ENCODE measurements at regions not wholly inside any gene's neighbourhood (a gene's known extent, or its start where the extent isn't known, plus 50 kb on each side); places are given as distances from the start of the nearest gene placed in this dataset.

DNA sequence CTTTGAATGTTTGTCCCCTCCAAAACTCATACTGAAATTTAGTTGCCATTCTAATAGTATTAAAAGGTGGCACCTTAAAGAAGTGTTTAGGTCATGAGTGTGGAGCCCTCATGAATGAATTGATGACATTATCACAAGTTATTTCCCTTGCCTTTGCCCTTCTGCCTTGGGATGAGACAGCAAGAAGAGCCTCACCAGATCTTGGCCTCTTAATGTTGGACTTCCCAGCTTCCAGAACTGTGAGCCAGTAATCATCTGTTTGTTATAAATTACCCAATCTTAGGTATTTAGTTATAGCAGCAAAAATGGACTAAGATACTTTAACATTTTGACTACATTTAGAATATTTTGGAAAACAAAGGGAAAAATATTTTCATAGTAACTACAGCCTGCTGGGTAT, 371.0 kb downstream of the JRKL start:
- Mint-ChIP-seq H3K4me1 (ENCODE audit: low read depth, unreplicated experiment) (no peaks in the 10 kb centered on the region), H3K36me3 (ENCODE audit: insufficient read depth, unreplicated experiment) (no peaks in the 10 kb centered on the region), H3K9me3 (ENCODE audit: unreplicated experiment) (no peaks in the 10 kb centered on the region), H3K27ac (ENCODE audit: unreplicated experiment) (no peak overlapping the region), H3K27me3 (ENCODE audit: insufficient read depth, unreplicated experiment) (peaks cover 8% of the 10 kb centered on the region), H3K4me3 (ENCODE audit: unreplicated experiment) (no peak overlapping the region)
- DNase-seq = no peak
- TF ChIP-seq, protein P1, sequence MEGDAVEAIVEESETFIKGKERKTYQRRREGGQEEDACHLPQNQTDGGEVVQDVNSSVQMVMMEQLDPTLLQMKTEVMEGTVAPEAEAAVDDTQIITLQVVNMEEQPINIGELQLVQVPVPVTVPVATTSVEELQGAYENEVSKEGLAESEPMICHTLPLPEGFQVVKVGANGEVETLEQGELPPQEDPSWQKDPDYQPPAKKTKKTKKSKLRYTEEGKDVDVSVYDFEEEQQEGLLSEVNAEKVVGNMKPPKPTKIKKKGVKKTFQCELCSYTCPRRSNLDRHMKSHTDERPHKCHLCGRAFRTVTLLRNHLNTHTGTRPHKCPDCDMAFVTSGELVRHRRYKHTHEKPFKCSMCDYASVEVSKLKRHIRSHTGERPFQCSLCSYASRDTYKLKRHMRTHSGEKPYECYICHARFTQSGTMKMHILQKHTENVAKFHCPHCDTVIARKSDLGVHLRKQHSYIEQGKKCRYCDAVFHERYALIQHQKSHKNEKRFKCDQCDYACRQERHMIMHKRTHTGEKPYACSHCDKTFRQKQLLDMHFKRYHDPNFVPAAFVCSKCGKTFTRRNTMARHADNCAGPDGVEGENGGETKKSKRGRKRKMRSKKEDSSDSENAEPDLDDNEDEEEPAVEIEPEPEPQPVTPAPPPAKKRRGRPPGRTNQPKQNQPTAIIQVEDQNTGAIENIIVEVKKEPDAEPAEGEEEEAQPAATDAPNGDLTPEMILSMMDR (IDR thresholded peaks at IDR 0.05; ENCODE audit: insufficient read depth in 1 of 2, low read depth in 1 of 2, low read length in 1 of 2, severe bottlenecking in 1 of 2, unreplicated experiment in 1 of 2) = no peak
- intact Hi-C loops (cut with micrococcal nuclease; ENCODE audit: unreplicated experiment) = no loop called here
- H3K4me1 ChIP-seq = no peaks in the 10 kb centered on the region
- no peaks in the 10 kb centered on the region for H3K9me3 ChIP-seq
- POLR2A ChIA-PET = no interaction called here
- BruUV-seq (replicated peaks) = no TSS peak
- peaks cover 1% of the 10 kb centered on the region; the same call in 1 of the 2 replicates for H3K27me3 ChIP-seq (replicated peaks; ENCODE audit: control insufficient read depth, insufficient read depth, low read length)
- no peaks in the 10 kb centered on the region for H3K36me3 ChIP-seq (ENCODE audit: control insufficient read depth, insufficient read depth, low read length)
- CTCF ChIA-PET = no interaction called here
- no peak overlapping the region for H3K4me3 ChIP-seq (ENCODE audit: low read depth, low read length)

DNA sequence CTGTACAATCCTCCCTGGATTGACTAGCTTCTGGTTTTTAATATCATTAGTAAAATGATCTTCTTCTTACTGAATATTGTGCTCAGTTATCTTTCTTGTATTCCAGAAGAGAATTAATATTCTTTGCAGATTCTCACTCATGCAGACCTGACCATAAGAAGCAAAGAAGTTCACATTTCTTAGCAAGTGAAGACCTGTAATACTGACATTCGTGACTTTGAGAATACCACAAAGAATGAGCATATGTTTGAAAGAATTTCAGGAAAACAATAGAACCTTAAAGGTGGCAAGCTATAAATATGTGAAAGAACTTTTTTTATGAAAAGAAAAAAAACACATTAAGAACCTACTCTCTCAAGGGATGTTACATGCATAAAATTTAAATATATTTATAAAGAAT, 371.6 kb downstream of the JRKL start:
- TF ChIP-seq, protein P1 (IDR thresholded peaks at IDR 0.05; ENCODE audit: insufficient read depth in 1 of 2, low read depth in 1 of 2, low read length in 1 of 2, severe bottlenecking in 1 of 2, unreplicated experiment in 1 of 2) = no peak
- Histone ChIP-seq H3K9me3 (no peaks in the 10 kb centered on the region), H3K36me3 (ENCODE audit: control insufficient read depth, insufficient read depth, low read length) (no peaks in the 10 kb centered on the region), H3K4me3 (ENCODE audit: low read depth, low read length) (no peak overlapping the region), H3K4me1 (no peaks in the 10 kb centered on the region), H3K27me3 (replicated peaks; ENCODE audit: control insufficient read depth, insufficient read depth, low read length) (peaks cover 1% of the 10 kb centered on the region; the same call in 1 of the 2 replicates)
- intact Hi-C loops (cut with micrococcal nuclease; ENCODE audit: unreplicated experiment) = no loop called here
- Mint-ChIP-seq H3K4me3 (ENCODE audit: unreplicated experiment) (no peak overlapping the region), H3K9me3 (ENCODE audit: unreplicated experiment) (no peaks in the 10 kb centered on the region), H3K4me1 (ENCODE audit: low read depth, unreplicated experiment) (no peaks in the 10 kb centered on the region), H3K27ac (ENCODE audit: unreplicated experiment) (no peak overlapping the region), H3K27me3 (ENCODE audit: insufficient read depth, unreplicated experiment) (peaks cover 8% of the 10 kb centered on the region), H3K36me3 (ENCODE audit: insufficient read depth, unreplicated experiment) (no peaks in the 10 kb centered on the region)
- POLR2A ChIA-PET = no interaction called here
- BruUV-seq (replicated peaks) = no TSS peak
- CTCF ChIA-PET = no interaction called here
- DNase-seq = no peak

DNA sequence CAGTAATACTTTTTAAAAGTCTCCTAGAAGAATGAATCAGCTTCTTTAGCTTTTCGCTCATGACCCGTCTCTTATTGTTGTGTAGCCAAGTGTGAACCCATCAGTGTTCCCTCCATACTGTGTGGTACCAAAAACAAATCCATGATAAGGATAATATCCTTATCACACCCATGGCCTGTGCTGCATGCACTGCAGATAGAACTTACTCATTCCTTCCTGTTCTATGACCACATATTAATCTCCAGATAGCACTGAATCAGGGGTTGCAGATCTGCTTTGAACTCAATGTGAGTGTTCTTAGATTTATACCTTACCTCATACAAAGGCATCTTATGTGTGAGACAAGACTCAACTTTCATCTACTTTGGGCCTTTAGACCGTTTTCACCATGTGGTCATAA, 373.4 kb downstream of the JRKL start:
- peaks cover 1% of the 10 kb centered on the region; the same call in 1 of the 2 replicates for H3K27me3 ChIP-seq (replicated peaks; ENCODE audit: control insufficient read depth, insufficient read depth, low read length)
- H3K9me3 Mint-ChIP-seq (ENCODE audit: unreplicated experiment) = no peaks in the 10 kb centered on the region
- no peak overlapping the region for H3K27ac Mint-ChIP-seq (ENCODE audit: unreplicated experiment)
- no peak overlapping the region for H3K4me3 Mint-ChIP-seq (ENCODE audit: unreplicated experiment)
- H3K36me3 Mint-ChIP-seq (ENCODE audit: insufficient read depth, unreplicated experiment) = no peaks in the 10 kb centered on the region
- H3K27me3 Mint-ChIP-seq (ENCODE audit: insufficient read depth, unreplicated experiment) = peaks cover 8% of the 10 kb centered on the region
- H3K4me1 Mint-ChIP-seq (ENCODE audit: low read depth, unreplicated experiment) = no peaks in the 10 kb centered on the region
- no peak overlapping the region for H3K4me3 ChIP-seq (ENCODE audit: low read depth, low read length)
- CTCF ChIA-PET = interaction anchor here (0.9 kb wide), 1 partner anchor 297 kb away, joined by 3 read pairs; no protein-coding TSS in a partner anchor
- intact Hi-C loops (cut with micrococcal nuclease; ENCODE audit: unreplicated experiment) = no loop called here
- POLR2A ChIA-PET = no interaction called here
- H3K9me3 ChIP-seq = no peaks in the 10 kb centered on the region
- TF ChIP-seq, protein P1 (IDR thresholded peaks at IDR 0.05; ENCODE audit: insufficient read depth in 1 of 2, low read depth in 1 of 2, low read length in 1 of 2, severe bottlenecking in 1 of 2, unreplicated experiment in 1 of 2) = no peak
- H3K4me1 ChIP-seq = no peaks in the 10 kb centered on the region
- BruUV-seq (replicated peaks) = no TSS peak
- DNase-seq = no peak
- no peaks in the 10 kb centered on the region for H3K36me3 ChIP-seq (ENCODE audit: control insufficient read depth, insufficient read depth, low read length)
